Left kidney (tissue), 1 donor: ENCODE measurements at regions not wholly inside any gene's neighbourhood (a gene's known extent, or its start where the extent isn't known, plus 50 kb on each side); places are given as distances from the start of the nearest gene placed in this dataset.

Experiments
- DNase-seq: peaks from one replicate; pipeline ENCODE4 v3.0.0-alpha.2; 2013

DNA sequence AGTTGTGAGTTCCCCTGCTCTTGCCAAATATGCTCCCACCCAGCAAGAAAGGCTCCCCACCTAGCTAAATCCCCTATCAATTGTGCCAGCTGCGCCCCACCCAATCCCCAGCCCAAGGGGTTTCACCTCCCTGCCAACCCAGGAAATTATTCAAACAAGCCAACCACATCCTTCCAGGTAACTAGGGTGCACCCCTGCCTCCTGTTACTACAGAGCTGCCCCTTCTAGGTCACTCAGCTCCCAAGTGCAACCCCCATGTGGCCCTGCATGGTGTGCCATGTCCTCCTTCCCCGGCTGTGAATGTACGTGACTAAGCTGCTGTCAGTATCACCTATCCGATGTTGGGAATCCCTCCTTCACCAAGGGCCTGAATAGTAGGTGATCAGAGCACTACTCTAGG, 91.2 kb upstream of the LDAH start:
- DNase-seq: no peak

DNA sequence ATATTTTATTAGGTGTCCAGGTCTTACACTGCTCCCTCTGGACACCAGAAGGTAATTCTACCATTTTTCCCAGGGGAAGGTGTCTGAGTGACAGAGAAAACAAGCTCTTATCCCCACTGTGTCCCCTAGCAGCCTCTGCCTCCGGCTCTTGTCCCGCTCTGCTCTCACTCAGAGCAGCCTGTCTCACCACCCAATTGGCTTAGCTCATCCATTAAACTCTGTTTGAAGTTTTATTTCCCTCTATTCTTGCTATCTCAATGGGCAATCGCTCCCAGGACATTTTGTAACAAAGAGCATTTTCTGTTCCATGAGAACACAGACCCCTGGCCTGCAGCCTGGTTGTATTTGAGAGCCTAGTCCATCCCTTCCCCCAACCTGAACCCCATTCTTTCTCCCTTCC, 90.6 kb upstream of the LDAH start:
- DNase-seq: no peak

GRCh38 chr2:20900052-20900636, 77.2 kb upstream of the LDAH start:
- DNase-seq: no peak

- no peak for DNase-seq
These were observed 75.1 kb upstream of the LDAH start for GRCh38 chr2:20897874-20898453.

GRCh38 chr2:20897047-20897446, 74.1 kb upstream of the LDAH start:
- DNase-seq: no peak

DNA sequence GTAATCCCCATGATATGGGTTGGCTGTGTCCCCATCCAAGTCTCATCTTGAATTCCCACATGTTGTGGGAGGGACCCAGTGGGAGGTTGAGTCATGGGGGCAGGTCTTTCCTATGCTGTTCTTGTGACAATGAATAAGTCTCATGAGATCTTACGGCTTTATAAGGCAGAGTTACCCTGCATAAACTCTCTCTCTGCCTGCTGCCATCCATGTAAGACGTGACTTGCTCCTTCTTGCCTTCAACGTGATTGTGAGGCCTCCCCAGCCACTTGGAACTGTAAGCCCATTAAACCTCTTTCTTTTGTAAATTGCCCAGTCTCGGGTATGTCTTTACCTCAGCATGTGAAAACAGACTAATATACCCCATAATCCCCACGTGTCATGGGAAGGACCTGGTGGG, 61.9 kb upstream of the LDAH start:
- no peak for DNase-seq

DNA sequence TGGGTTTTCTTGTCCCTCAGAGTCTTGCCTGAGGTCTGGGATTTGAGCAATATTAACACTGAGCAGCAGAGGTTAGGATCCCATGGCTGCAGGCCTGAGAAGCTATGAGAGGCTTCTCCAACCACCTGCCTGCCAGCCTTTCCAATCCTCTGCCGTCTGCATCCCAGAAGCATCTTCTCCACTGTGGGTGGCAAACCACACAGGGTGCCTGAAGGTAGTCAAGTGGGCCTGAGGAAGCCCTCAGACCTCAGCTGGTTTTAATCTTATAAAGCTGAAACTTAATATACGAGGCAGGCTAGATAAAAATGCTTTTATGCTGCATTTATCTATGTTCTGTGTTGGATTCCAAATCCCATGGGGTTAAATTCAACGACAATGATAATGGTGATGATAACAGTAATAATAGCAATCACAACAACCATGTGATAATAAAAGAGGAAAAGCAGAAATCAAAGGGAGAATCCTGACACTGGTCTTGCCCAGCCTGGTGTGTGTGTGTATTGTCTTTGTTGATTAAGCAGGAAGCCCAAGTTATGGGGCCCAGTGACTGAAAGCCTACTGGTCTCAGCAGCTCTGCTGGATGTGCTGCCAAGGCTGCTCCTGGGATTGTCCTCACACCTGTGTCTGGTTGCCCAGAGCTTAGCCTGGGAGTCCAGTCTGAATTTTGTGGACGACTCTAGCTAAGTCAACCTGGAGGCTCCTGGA, 59.7 kb upstream of the LDAH start:
- no peak for DNase-seq

DNA sequence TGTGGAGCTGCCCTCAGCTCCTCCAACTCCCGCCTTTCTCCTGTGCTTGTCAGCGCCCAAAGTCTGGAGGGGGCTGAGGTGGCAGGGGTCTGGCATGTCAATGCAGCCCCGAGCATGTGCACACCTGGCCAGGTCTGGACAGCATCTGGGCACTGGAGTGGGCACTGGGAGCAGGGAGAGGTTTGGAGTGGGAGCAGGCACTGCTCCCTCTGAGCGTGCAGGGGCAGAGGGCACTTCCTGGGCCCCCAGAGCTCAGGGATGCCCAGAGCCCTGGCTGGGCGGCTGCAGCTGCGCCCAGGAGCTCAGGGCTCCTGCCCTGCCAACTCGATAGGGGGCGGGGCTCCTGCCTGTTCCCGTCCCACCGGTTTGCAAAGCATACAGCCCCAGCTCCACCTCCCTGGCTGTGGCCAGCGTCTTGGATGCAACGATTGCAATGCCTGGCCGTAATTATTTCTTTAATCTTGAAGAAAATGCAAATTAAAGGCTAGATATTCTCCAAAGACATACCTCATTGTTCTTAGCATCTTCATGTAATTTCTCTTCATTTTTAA, 57.4 kb upstream of the LDAH start:
- no peak for DNase-seq

DNA sequence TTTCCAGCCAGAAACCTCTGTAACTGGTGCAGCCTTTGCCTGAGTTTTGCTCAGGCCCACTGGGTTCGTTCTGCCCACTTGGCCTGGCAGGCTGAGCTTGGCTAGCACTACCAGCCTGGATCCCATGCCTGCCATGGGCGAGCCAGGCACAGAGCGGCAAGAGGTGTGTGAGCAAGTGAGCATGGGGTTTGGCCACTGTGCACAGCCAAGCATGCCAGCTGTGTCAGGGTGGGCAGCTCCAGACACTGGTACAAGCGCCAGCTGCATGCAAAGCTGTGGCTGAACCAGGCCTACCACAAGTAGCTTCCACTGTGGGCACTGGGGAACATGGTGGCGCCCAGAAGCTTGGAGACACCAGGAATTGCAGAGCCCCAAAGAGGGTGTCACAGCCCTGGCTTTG, 56.3 kb upstream of the LDAH start:
- DNase-seq: no peak

DNA sequence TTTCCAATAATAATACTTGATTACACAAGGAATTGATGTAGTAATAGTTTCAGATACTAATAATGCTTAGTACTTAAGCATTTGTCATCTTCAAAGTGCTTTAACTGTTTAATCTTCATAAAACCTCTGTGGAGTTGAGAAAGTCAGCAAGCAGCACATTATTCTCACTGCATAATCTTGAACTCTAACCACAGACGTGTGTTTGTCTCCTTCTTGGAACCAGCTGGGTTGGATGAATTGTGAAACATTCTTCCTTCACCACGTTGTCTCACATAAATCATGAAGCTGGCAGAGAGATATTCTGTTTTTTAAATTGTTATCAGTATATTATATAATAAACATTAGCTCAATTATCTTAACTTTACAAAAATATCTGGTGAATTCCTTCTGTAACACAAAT, 55.1 kb upstream of the LDAH start:
- no peak for DNase-seq
